GM19043 (cell line): ENCODE measurements at regions not wholly inside any gene's neighbourhood (a gene's known extent, or its start where the extent isn't known, plus 50 kb on each side); places are given as distances from the start of the nearest gene placed in this dataset.
"Not testable (repeated sequence)": the region's sequence is repeated elsewhere in the genome, so short reads cannot be mapped to it uniquely, and the experiment has no call there.

Experiments
- ATAC-seq: cut with Tn5 transposase; IDR thresholded peaks from one replicate; pipeline ENCODE4 v1.9.1; 2021; ENCODE audit warnings: low read depth; ENCODE audit not compliant: unreplicated experiment

DNA sequence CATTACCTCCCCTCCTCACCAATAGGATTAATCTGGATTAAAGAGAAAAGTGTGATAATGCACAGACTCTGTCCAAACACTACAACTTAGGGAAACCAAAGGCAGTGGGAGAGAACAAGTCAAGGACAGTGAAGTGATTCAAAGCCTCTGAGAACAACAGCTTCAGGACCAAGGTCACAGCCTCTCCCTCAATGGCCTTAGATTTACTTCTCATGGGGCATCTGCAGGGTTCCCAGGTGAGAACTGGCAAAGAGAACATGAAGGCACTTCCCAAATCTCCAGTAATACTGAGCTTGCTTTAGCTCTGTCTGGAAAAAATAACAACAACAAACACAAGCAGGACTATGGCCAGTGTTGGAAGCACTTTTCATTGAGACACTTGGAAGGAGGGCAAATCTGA lies 99.8 kb upstream of the GOLGA6L22 start:
- not testable (repeated sequence) for ATAC-seq

DNA sequence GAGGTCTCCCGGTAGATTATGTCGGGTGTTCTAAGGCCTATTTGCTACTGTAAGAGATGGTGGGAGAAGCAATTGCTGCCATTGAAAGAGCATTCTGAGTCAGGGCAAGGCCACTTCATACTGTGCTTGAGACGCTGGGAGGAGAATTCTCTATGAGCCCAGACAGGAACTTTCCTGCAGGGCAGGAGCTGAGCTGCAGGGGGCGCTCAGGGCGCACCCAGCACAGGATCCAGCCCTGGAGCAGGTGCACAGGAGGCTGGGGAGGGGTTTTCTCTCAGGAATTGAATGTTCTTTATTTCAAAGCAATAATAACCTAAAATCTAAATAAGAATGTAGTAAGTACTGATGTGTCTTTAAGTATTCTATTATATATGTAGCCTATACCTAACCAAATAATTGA lies 99.1 kb upstream of the GOLGA6L22 start:
- peak; percentile 69 for ATAC-seq

DNA sequence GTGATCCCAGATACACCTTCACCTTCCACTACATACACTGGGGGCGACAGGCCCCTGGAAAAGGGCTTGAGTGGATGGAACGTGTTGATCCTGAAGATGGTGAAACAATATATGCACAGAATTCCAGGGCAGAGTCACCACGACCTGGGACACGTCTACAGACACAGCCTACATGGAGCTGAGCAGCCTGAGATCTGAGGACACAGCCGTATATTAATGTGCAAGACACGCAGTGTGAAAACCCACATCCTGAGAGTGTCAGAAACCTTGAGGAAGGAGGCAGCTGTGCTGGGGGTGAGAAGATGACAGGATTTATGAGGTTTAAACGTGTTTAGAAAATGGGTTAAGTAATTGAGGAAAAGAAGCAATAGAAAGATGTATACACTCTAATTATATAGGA lies 98.0 kb upstream of the GOLGA6L22 start:
- ATAC-seq = not testable (repeated sequence)

DNA sequence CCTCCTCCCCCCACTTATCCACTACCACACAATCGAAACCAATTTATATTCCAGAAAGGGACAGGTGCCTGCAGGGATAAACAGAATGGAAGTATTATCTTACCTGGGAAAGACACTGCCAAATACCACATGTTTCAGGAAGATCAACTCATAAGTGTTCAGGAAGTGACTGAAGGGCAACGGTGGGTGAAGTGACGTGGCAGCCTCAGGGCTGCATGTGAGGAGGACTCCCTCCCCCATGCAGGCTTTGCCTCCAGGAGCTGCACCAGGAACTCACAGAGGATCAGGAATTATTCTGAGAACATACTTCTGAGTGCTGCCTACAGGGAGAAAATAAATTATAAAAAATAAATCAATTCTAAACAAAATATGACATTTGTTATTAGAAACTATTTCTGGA lies 96.2 kb upstream of the GOLGA6L22 start:
- not testable (repeated sequence) for ATAC-seq

DNA sequence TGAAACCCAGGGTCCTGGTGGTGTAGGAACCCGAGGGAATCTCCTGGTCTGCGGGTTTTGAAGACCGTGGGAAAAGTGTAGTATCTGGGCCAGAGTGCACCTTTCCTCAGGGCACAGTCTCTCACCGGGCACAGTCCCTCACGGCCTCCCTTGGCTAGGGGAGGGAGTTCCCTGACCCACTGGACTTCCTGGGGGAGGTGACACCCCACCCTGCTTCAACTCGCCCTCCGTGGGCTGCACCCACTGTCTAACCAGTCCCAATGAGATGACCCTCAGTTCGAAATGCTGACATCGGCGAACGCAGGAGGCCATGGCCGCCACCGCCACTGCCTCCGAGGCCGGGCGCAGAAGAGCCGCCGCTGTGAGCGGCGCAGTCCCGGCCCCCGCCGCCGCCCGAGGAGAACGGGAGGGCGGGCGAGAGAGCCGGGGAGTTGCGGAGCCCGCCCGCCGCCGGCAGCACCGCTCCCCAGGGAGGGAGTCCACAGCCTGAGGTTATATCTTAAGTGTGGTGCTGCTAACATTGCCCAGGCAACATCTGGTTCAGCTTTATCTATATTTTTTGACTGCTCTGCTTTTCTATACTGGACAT lies 87.4 kb upstream of the GOLGA6L22 start:
- not testable (repeated sequence) for ATAC-seq

DNA sequence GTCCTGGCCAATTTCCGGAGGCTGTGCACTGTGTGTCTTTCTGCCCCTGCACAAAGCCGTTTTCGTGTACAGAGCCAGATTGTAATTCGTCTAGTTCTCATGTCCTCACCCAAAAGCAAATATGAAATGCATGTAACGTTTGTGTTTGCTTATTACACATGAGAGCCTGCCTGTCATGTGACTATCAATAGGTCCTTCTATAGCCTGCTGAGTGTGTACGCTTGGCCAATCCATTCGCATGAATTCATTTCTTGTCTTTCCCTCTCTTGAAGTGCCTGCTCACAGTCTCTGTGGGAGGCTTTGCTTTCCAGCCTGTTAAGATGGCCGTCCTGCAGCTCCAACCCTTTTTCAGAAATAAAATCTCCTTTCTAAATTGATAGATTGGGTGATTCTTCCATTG lies 84.2 kb upstream of the GOLGA6L22 start:
- ATAC-seq = not testable (repeated sequence)

DNA sequence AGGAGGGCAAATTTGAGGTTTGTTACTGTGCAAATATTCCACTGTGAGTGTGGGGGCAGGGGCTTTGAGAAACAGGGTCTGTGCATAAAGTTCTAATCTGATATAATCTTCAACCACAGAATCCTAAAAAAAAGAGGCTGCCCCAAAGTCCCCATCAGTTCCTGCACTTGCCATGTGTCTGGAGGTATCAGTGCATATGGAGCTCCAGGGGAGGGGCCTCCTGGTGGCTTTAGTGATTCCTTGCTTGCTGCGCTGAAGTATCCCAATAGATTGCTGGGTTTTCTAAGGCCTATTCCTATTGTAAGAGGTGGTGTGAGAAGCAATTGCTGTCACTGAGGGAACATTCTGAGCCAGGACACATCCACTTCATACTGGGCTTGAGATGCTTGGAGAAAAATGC lies 82.9 kb upstream of the GOLGA6L22 start:
- not testable (repeated sequence) for ATAC-seq

DNA sequence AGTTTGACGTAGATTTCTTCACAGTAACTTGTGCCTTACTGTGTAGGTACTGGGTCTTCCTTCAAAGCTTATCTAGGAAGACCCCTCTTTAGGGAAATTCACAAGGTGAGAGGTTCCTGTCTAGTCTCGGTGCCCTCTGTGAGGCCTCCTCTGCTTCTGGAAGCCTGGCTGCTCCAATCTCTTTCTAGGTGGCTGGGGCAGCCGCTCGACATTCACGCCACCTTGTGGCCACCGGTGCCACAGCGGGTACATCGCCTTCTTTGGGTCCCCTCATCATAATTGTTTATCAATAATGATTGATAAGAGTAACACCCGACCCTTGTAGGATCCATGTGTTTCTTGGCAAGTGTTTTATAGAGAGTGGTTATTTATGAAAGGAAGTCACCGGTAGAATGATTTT lies 80.8 kb upstream of the GOLGA6L22 start:
- peak; percentile 73 for ATAC-seq

DNA sequence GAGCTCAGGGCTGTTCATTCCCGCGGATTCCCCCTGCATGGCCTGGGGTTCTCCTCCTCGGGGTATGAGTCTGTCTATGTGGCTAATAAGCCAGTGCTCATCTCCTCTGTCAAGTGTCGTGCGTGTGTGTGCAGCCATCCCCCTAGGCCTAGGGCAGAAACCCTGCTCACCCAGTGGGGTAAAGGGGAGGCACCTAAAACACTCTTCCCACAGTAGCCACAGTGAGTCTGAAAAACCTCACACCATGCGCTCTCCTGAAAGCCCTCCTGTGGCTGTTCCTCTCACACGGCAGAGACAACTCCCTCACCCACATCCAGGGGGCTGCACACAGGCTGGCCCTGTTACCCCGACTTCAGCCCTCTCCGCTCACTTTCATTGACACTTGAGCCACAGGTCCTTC lies 71.0 kb upstream of the GOLGA6L22 start:
- not testable (repeated sequence) for ATAC-seq

DNA sequence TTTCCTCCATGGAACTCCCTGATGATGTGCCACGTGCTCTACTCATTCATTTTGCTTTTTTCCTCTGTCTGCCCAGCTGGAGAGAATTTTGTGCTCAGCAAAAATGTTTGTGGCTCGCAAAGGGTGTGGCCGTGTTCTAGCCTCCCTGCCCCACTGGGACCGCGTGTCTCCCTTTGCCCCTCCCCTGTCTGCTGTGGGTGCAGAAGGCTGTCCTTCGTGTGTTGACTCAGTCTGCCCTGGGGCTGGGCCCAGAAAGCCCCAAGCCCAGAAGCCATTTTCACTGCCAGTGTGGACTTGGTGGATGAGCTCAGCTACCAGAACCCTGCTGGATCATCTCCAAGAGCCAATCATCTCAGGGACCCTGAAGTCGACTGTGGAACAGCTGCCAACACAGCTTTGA lies 70.3 kb upstream of the GOLGA6L22 start:
- ATAC-seq = not testable (repeated sequence)

DNA sequence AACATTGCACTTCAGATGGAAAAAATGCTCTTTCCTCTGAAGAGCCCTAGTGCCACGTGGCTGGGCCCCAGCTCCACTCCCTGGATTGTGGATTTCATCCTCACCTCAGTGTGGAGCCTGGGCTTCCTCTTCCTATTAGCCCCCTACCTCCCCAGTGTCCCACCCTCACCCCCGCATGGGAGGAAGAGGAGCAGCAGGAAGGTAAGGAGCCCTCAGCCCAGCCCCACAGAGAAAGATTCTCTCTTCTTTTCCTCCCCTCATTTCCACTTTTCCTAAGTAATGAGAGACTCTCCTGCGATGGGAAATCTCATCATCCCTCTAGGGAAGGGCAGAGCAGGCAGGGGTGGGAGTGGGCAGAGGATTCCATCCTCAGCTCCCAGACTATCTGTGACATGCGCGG lies 57.5 kb upstream of the GOLGA6L22 start:
- not testable (repeated sequence) for ATAC-seq

DNA sequence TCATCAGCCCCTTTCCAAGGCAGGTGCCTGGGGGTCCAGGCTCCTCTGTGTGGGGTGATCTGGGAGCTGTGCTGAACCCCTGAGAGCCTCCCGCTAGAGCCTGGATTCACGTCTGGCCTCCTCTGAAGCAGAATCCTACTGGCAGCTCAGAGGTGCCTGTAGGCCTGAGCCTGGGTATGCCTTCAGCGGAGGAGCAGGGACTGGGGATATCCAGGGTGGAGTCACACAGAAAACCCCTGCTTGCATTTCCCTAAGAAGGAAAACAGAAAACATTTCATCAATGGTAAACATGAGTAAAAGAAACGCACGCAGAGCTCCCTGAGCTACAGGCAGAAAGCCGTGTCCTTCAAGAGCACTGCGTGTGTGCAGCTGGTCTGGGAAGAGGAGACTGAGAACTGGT lies 57.0 kb upstream of the GOLGA6L22 start:
- not testable (repeated sequence) for ATAC-seq

DNA sequence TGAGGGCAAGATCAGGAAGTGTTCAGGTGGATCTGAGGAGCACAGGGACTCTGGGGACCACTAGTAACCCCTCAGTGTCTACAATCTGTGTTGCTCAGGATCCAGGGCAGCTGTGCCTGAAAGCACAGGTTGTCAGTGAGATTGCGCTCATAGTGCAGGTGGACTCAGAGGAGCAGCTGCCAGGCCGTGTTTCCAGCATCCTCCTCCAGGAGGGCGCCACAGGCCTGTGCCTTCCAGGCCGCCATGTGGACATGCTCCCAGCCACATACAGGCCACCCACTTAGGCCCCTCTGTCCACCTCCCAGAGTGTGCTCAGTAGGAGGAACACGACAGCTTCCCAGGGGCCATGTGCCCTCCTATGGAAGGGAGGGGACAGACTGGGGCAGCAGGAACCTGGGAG lies 52.9 kb upstream of the GOLGA6L22 start:
- not testable (repeated sequence) for ATAC-seq
